H9 (cell line): ENCODE measurements at regions not wholly inside any gene's neighbourhood (a gene's known extent, or its start where the extent isn't known, plus 50 kb on each side); places are given as distances from the start of the nearest gene placed in this dataset.

Source experiments
- DNase-seq: peaks from one replicate; pipeline ENCODE4 v3.0.0-alpha.2; 2017
- H2AFZ ChIP-seq: one replicate; pipeline ENCODE4 v1.6.1; 2013; ENCODE audit warnings: mild to moderate bottlenecking, low read length, control low read depth, moderate library complexity
- H2AK5ac ChIP-seq: 2 replicates; pipeline ENCODE4 v1.6.1; 2013; ENCODE audit warnings: low read length, control low read depth, mixed read lengths; ENCODE audit not compliant: insufficient read length
- H2BK120ac ChIP-seq: one replicate; pipeline ENCODE4 v1.6.1; 2013; ENCODE audit warnings: low read depth, mild to moderate bottlenecking, low read length, control low read depth, inconsistent platforms; ENCODE audit not compliant: poor library complexity, severe bottlenecking
- H2BK12ac ChIP-seq: 2 replicates; pipeline ENCODE4 v1.6.1; 2013; ENCODE audit warnings: low read length, control low read depth, mixed read lengths, low read depth; ENCODE audit not compliant: insufficient read length
- H2BK15ac ChIP-seq: 2 replicates; pipeline ENCODE4 v1.6.1; 2013; ENCODE audit warnings: low read depth, low read length, control low read depth
- H2BK20ac ChIP-seq: one replicate; pipeline ENCODE4 v1.6.1; 2013; ENCODE audit warnings: low read depth, mild to moderate bottlenecking, low read length, control low read depth, inconsistent platforms; ENCODE audit not compliant: poor library complexity, severe bottlenecking
- H2BK5ac ChIP-seq: 2 replicates; pipeline ENCODE4 v1.6.1; 2013; ENCODE audit warnings: low read length, control low read depth, mixed read lengths; ENCODE audit not compliant: insufficient read length
- H3K14ac ChIP-seq: 2 replicates; pipeline ENCODE4 v1.6.1; 2013; ENCODE audit warnings: low read length, control low read depth; ENCODE audit not compliant: insufficient read depth
- H3K18ac ChIP-seq: 2 replicates; pipeline ENCODE4 v1.6.1; 2013; ENCODE audit warnings: low read depth, mild to moderate bottlenecking, mixed read lengths, low read length, control low read depth; ENCODE audit not compliant: insufficient read length
- H3K23ac ChIP-seq: 2 replicates; pipeline ENCODE4 v1.6.1; 2013; ENCODE audit warnings: low read length, control low read depth, mixed read lengths, low read depth; ENCODE audit not compliant: insufficient read length
- H3K23me2 ChIP-seq: 2 replicates; pipeline ENCODE4 v1.6.1; 2013; ENCODE audit warnings: low read depth, mild to moderate bottlenecking, mixed read lengths, low read length, control low read depth; ENCODE audit not compliant: insufficient read length, poor library complexity, severe bottlenecking
- H3K27ac ChIP-seq: 2 replicates; pipeline ENCODE4 v1.5.1; 2013; ENCODE audit warnings: low read length, control low read depth, mixed read lengths, low read depth; ENCODE audit not compliant: insufficient read length
- H3K27me3 ChIP-seq: 2 replicates; pipeline ENCODE4 v1.6.1; 2013; ENCODE audit warnings: low read length, control low read depth, inconsistent platforms; ENCODE audit not compliant: insufficient read depth
- H3K4ac ChIP-seq: 2 replicates; pipeline ENCODE4 v1.6.1; 2013; ENCODE audit warnings: low read depth, mild to moderate bottlenecking, control low read depth, inconsistent platforms, low read length, moderate library complexity
- H3K4me1 ChIP-seq: 2 replicates; pipeline ENCODE4 v1.6.1; 2013; ENCODE audit warnings: low read length, control low read depth, inconsistent platforms; ENCODE audit not compliant: insufficient read depth
- H3K4me2 ChIP-seq: 2 replicates; pipeline ENCODE4 v1.6.1; 2013; ENCODE audit warnings: low read length, control low read depth, mixed read lengths; ENCODE audit not compliant: insufficient read length, insufficient read depth
- H3K56ac ChIP-seq: 2 replicates; pipeline ENCODE4 v1.6.1; 2013; ENCODE audit warnings: low read depth, mild to moderate bottlenecking, mixed read lengths, low read length, control low read depth; ENCODE audit not compliant: insufficient read length
- H3K79me1 ChIP-seq: 2 replicates; pipeline ENCODE4 v1.6.1; 2013; ENCODE audit warnings: low read depth, mild to moderate bottlenecking, moderate library complexity, low read length, control low read depth, inconsistent platforms; ENCODE audit not compliant: insufficient read depth, poor library complexity, severe bottlenecking
- H3K79me2 ChIP-seq: 2 replicates; pipeline ENCODE4 v1.6.1; 2013; ENCODE audit warnings: low read length, control low read depth, inconsistent platforms; ENCODE audit not compliant: insufficient read depth
- H3K9ac ChIP-seq: 2 replicates; pipeline ENCODE4 v1.6.1; 2013; ENCODE audit warnings: low read length, control low read depth, mixed read lengths; ENCODE audit not compliant: insufficient read length; ENCODE audit errors: extremely low read depth
- H3K9me3 ChIP-seq: one replicate; pipeline ENCODE4 v1.6.1; 2013; ENCODE audit warnings: low read depth, low read length, inconsistent platforms; ENCODE audit not compliant: control insufficient read depth
- H3T11ph ChIP-seq: one replicate; pipeline ENCODE4 v1.6.1; 2013; ENCODE audit warnings: mild to moderate bottlenecking, low read length, control low read depth, inconsistent platforms
- H4K20me1 ChIP-seq: one replicate; pipeline ENCODE4 v1.6.1; 2013; ENCODE audit not compliant: control insufficient read depth, insufficient read length, insufficient read depth
- H4K5ac ChIP-seq: 2 replicates; pipeline ENCODE4 v1.6.1; 2013; ENCODE audit warnings: low read depth, mild to moderate bottlenecking, mixed read lengths, low read length, control low read depth; ENCODE audit not compliant: insufficient read length
- H4K8ac ChIP-seq: replicated peaks from 2 replicates; pipeline ENCODE4 v1.6.1; 2013; ENCODE audit warnings: low read length, control low read depth, mixed read lengths, low read depth; ENCODE audit not compliant: insufficient read length
- H4K91ac ChIP-seq: 2 replicates; pipeline ENCODE4 v1.6.1; 2013; ENCODE audit warnings: low read depth, mild to moderate bottlenecking, moderate library complexity, mixed read lengths, low read length, control low read depth; ENCODE audit not compliant: insufficient read length
- H3K27ac Mint-ChIP-seq, 3 experiments: 2 replicates in 2 of 3; 3 replicates in 1 of 3; pipeline ENCODE4 v1.8.0; 2020 to 2021; ENCODE audit warnings: mixed read lengths in 3 of 3, mild to moderate bottlenecking in 1 of 3, moderate library complexity in 1 of 3
- H3K27me3 Mint-ChIP-seq: 2 replicates; pipeline ENCODE4 v1.8.0; 2021; ENCODE audit warnings: low read depth, mild to moderate bottlenecking, moderate library complexity, mixed read lengths
- H3K36me3 Mint-ChIP-seq, 3 experiments: 2 replicates in 2 of 3; 3 replicates in 1 of 3; pipeline ENCODE4 v1.8.0; 2020 to 2021; ENCODE audit warnings: low read depth in 3 of 3, mixed read lengths in 3 of 3; ENCODE audit not compliant: insufficient read depth in 1 of 3
- H3K4me1 Mint-ChIP-seq, 2 experiments: 2 replicates each; pipeline ENCODE4 v1.8.0; 2020; ENCODE audit warnings: mixed read lengths in 2 of 2
- H3K4me3 Mint-ChIP-seq, 2 experiments: 2 replicates in 1 of 2; 3 replicates in 1 of 2; pipeline ENCODE4 v1.8.0; 2020 to 2021; ENCODE audit warnings: mild to moderate bottlenecking in 2 of 2, mixed read lengths in 2 of 2, moderate library complexity in 1 of 2
- H3K9me3 Mint-ChIP-seq, 2 experiments: 2 replicates in 1 of 2; 3 replicates in 1 of 2; pipeline ENCODE4 v1.8.0; 2020; ENCODE audit warnings: mild to moderate bottlenecking in 2 of 2, mixed read lengths in 2 of 2, moderate library complexity in 1 of 2
- WGBS: extraction: QIAGEN DNeasy Blood & Tissue Kit; methylation state at CpG from one replicate; pipeline ENCODE4 v1.1.7; 2013; ENCODE audit warnings: missing lambda C conversion rate, low lambda C conversion rate, mixed read lengths; ENCODE audit not compliant: insufficient read length; ENCODE audit errors: extremely low coverage; 5-methylcytosine and 5-hydroxymethylcytosine counted together
- TF ChIP-seq, protein P1 (sequence below): fragments of 200-600 bp; sonication (generic); conservative IDR thresholded peaks from 3 replicates; pipeline ENCODE4 v1.8.0; 2021; ENCODE audit warnings: antibody characterized with exemption, mild to moderate bottlenecking

DNA sequence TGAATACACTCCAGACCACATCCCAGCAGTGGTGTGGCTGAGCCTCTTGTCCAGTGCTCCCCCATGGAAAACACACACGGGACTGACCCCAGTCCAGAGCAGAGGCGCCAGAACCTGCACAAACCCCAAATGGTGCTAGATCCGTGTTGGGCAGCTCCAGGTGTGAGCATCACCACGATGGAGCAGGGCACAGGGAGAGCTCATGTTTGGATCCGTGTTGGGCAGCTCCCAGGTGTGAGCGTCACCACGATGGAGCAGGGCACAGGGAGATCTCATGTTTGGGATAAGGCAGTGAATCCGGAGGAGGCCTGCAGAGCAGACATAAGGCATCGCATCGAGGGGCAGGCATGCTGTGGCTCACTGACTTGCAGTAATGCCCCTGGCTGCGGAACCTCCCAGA is 460.0 kb upstream of the MYT1L start:
- Histone ChIP-seq H3K4ac (no peak overlapping the region), H4K20me1 (no peaks in the 10 kb centered on the region), H2AFZ (no peak overlapping the region), H3K27ac (no peak overlapping the region), H2BK15ac (no peak overlapping the region), H3K56ac (no peak overlapping the region), H2AK5ac (no peak overlapping the region), H2BK5ac (no peak overlapping the region), H3K4me1 (peaks cover 9% of the 10 kb centered on the region; the same call in 1 of the 2 replicates), H4K8ac (no peak overlapping the region), H3K18ac (no peak overlapping the region), H4K91ac (no peak overlapping the region), H3K79me2 (no peaks in the 10 kb centered on the region), H3K23me2 (no peaks in the 10 kb centered on the region), H4K5ac (no peak overlapping the region), H3K27me3 (no peaks in the 10 kb centered on the region), H3K9me3 (no peaks in the 10 kb centered on the region), H2BK120ac (no peak overlapping the region), H3K79me1 (no peaks in the 10 kb centered on the region), H3K14ac (no peak overlapping the region), H2BK12ac (no peak overlapping the region), H3K4me2 (no peak overlapping the region), H2BK20ac (no peak overlapping the region), H3K9ac (no peak overlapping the region), H3K23ac (no peak overlapping the region), H3T11ph (no peak overlapping the region)
- Mint-ChIP-seq H3K4me1 (peaks cover 45 to 46% of the 10 kb centered on the region in 2 experiments), H3K4me3 (no peak overlapping the region), H3K27ac (no peak overlapping the region; a peak in 1 of 7 replicates), H3K27me3 (peaks cover 14% of the 10 kb centered on the region), H3K9me3 (peaks cover 0 to 5% of the 10 kb centered on the region in 2 experiments; a peak in 3 of 5 replicates), H3K36me3 (peaks cover 0 to 19% (median 12%) of the 10 kb centered on the region in 3 experiments; a peak in 4 of 7 replicates)
- DNase-seq: no peak
- TF ChIP-seq, protein P1, sequence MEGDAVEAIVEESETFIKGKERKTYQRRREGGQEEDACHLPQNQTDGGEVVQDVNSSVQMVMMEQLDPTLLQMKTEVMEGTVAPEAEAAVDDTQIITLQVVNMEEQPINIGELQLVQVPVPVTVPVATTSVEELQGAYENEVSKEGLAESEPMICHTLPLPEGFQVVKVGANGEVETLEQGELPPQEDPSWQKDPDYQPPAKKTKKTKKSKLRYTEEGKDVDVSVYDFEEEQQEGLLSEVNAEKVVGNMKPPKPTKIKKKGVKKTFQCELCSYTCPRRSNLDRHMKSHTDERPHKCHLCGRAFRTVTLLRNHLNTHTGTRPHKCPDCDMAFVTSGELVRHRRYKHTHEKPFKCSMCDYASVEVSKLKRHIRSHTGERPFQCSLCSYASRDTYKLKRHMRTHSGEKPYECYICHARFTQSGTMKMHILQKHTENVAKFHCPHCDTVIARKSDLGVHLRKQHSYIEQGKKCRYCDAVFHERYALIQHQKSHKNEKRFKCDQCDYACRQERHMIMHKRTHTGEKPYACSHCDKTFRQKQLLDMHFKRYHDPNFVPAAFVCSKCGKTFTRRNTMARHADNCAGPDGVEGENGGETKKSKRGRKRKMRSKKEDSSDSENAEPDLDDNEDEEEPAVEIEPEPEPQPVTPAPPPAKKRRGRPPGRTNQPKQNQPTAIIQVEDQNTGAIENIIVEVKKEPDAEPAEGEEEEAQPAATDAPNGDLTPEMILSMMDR: no peak
- no CpG with 5 or more reads among the region's 11 CpGs for WGBS
